A673 (cell line): ENCODE measurements at regions not wholly inside any gene's neighbourhood (a gene's known extent, or its start where the extent isn't known, plus 50 kb on each side); places are given as distances from the start of the nearest gene placed in this dataset.

Experiments used
- BruUV-seq: library from RNA; stranded (reverse); fragments of 400-500 nt; replicated peaks from 2 replicates; lab custom pipeline; 2021; lab: Mats Ljungman, UMichigan
- CTCF ChIA-PET: fragments of 300-600 bp; sonication (Branson Sonifier 250); formaldehyde crosslinking; loops from one replicate; lab custom pipeline; 2022; ENCODE audit warnings: antibody characterized with exemption; lab: Charles Lee
- POLR2A ChIA-PET: fragments of 300-600 bp; sonication (Branson Sonifier 250); formaldehyde crosslinking; loops from one replicate; lab custom pipeline; 2022; ENCODE audit warnings: antibody characterized with exemption; ENCODE audit not compliant: low non-redundant PET; lab: Charles Lee
- DNase-seq: peaks from one replicate; pipeline ENCODE4 v3.0.0-alpha.2; 2015; ENCODE audit warnings: low spot score
- H3K27ac ChIP-seq: fragments of 200-600 bp; sonication (generic); 2 replicates; pipeline ENCODE4 v1.5.1; 2016; ENCODE audit warnings: mixed run types, low read depth, mild to moderate bottlenecking, mixed read lengths, antibody characterized with exemption, low read length; ENCODE audit not compliant: poor library complexity, severe bottlenecking
- H3K27me3 ChIP-seq: fragments of 200-600 bp; sonication (generic); replicated peaks from 2 replicates; pipeline ENCODE4 v1.6.1; 2017; ENCODE audit warnings: mixed run types, low read depth, mild to moderate bottlenecking, mixed read lengths, antibody characterized with exemption, low read length; ENCODE audit not compliant: insufficient read depth, poor library complexity
- H3K36me3 ChIP-seq: fragments of 200-600 bp; sonication (generic); 2 replicates; pipeline ENCODE4 v1.6.1; 2016; ENCODE audit warnings: mixed run types, mild to moderate bottlenecking, mixed read lengths, antibody characterized with exemption, low read length; ENCODE audit not compliant: insufficient read depth, poor library complexity, severe bottlenecking
- H3K4me1 ChIP-seq: fragments of 200-600 bp; sonication (generic); 2 replicates; pipeline ENCODE4 v1.6.1; 2017; ENCODE audit warnings: mixed run types, mild to moderate bottlenecking, mixed read lengths, antibody characterized with exemption, low read length; ENCODE audit not compliant: insufficient read depth, poor library complexity, severe bottlenecking
- H3K4me3 ChIP-seq: fragments of 200-600 bp; sonication (generic); 2 replicates; pipeline ENCODE4 v1.5.1; 2016; ENCODE audit warnings: low read depth, mixed run types, mild to moderate bottlenecking, mixed read lengths, low read length; ENCODE audit not compliant: poor library complexity, severe bottlenecking
- H3K9me3 ChIP-seq: fragments of 200-600 bp; sonication (generic); 2 replicates; pipeline ENCODE4 v1.6.1; 2016; ENCODE audit warnings: mixed run types, low read depth, mild to moderate bottlenecking, mixed read lengths, antibody characterized with exemption, low read length; ENCODE audit not compliant: poor library complexity, severe bottlenecking
- EZH2 ChIP-seq: fragments of 200-600 bp; sonication (generic); IDR thresholded peaks from 2 replicates; pipeline ENCODE4 v1.6.1; 2017; ENCODE audit warnings: borderline replicate concordance, low read depth, mild to moderate bottlenecking, mixed read lengths, antibody characterized with exemption, low read length; ENCODE audit not compliant: poor library complexity, severe bottlenecking
- intact Hi-C: fragments of 100-400 bp; cut with micrococcal nuclease; formaldehyde crosslinking; loops from one replicate; pipeline ENCODE4 v1.10.0; 2022; ENCODE audit not compliant: unreplicated experiment
- TF ChIP-seq, protein P1 (sequence below): fragments of 300-800, 200-600 bp; sonication (generic); conservative IDR thresholded peaks from 2 replicates; pipeline ENCODE4 v1.5.1; 2017; ENCODE audit warnings: low read depth, mild to moderate bottlenecking, antibody characterized with exemption, low read length, moderate library complexity, mixed read lengths

DNA sequence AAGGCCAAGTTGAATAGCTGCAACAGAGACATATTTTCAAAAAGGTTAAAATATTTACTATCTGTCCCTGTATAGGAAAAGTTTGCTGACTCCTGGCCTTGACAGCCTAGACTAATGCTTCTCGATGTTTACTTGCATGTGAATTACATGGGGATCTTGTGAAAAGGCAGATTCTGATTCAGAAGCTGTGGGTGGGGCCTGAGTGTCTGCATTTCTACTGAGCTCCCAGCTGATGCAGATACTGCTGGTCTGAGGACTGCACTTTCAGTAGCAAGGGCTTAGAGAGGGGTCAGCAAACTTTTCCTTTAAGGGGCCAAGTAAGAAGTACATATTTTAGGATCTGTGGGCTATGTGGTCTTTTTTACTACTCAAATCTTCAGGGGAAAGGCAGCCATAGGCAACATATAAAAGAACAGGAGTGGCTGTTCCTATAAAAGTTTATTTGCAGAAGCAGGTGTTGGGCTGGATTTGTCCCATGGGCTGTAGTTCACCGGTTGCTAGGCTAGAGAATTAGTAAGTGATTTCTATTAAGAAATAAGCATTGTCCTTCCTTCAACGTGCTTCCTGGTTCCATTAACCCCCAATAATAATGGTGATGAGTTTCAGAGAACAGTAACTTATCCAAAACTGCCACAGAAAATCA is 97.2 kb upstream of the PDE5A start:
- CTCF ChIA-PET = no interaction called here
- Histone ChIP-seq H3K36me3 (no peaks in the 10 kb centered on the region), H3K9me3 (no peaks in the 10 kb centered on the region), H3K4me1 (no peaks in the 10 kb centered on the region), H3K27ac (no peak overlapping the region), H3K27me3 (no peaks in the 10 kb centered on the region), H3K4me3 (no peak overlapping the region)
- intact Hi-C loops = no loop called here
- BruUV-seq = no TSS peak
- DNase-seq = no peak
- POLR2A ChIA-PET = no interaction called here
- TF ChIP-seq, protein P1, sequence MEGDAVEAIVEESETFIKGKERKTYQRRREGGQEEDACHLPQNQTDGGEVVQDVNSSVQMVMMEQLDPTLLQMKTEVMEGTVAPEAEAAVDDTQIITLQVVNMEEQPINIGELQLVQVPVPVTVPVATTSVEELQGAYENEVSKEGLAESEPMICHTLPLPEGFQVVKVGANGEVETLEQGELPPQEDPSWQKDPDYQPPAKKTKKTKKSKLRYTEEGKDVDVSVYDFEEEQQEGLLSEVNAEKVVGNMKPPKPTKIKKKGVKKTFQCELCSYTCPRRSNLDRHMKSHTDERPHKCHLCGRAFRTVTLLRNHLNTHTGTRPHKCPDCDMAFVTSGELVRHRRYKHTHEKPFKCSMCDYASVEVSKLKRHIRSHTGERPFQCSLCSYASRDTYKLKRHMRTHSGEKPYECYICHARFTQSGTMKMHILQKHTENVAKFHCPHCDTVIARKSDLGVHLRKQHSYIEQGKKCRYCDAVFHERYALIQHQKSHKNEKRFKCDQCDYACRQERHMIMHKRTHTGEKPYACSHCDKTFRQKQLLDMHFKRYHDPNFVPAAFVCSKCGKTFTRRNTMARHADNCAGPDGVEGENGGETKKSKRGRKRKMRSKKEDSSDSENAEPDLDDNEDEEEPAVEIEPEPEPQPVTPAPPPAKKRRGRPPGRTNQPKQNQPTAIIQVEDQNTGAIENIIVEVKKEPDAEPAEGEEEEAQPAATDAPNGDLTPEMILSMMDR = no peak
- no peak for TF ChIP-seq EZH2

DNA sequence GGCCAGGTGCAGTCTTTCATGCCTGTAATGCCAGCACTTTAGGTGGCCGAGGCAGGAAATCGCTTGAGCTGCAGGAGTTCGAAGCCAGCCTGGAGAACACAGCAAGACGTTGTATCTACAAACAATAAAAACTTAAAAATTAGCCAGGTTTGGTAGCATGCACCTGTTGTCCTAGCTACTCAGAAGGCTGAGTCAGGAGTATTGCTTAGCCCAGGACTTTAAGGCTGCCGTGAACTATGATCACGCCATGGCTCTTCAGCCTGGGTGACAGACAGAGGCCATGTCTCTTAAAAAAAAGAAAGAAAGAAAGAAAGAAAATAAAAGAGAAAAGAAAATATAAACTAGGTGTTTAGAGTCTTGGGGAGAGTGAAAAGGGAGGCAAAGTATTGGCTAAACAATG is 96.4 kb upstream of the PDE5A start:
- POLR2A ChIA-PET = no interaction called here
- no peak overlapping the region for H3K4me3 ChIP-seq
- H3K27ac ChIP-seq = no peak overlapping the region
- CTCF ChIA-PET = no interaction called here
- TF ChIP-seq, protein P1 = no peak
- TF ChIP-seq EZH2 = no peak
- DNase-seq = no peak
- no peaks in the 10 kb centered on the region for H3K4me1 ChIP-seq
- no peaks in the 10 kb centered on the region for H3K27me3 ChIP-seq
- no TSS peak for BruUV-seq
- H3K36me3 ChIP-seq = no peaks in the 10 kb centered on the region
- H3K9me3 ChIP-seq = no peaks in the 10 kb centered on the region
- intact Hi-C loops = no loop called here

DNA sequence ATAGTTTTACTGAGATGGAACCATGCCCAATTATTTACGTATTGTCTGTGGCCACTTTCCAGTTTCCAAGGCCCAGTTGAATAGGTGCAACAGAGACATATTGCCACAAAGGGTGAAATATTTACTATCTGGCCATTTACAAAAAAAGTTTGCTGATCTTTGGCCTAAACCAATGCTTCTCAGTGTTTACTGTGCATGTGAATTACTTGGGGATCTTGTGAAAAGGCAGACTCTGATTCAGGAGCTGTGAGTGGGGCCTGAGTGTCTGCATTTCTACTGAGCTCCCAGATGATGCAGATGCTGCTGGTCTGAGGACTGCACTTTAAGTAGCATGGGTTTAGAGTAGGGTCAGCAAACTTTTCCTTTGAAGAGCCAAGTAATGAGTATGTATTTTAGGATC is 94.1 kb upstream of the PDE5A start:
- BruUV-seq = no TSS peak
- TF ChIP-seq, protein P1 = no peak
- TF ChIP-seq EZH2 = no peak
- Histone ChIP-seq H3K9me3 (no peaks in the 10 kb centered on the region), H3K27ac (no peak overlapping the region), H3K4me1 (no peaks in the 10 kb centered on the region), H3K36me3 (no peaks in the 10 kb centered on the region), H3K27me3 (no peaks in the 10 kb centered on the region), H3K4me3 (no peak overlapping the region)
- ChIA-PET CTCF (no interaction called here), POLR2A (no interaction called here)
- intact Hi-C loops = no loop called here
- DNase-seq = no peak
